MG63 (cell line): ENCODE measurements at regions not wholly inside any gene's neighbourhood (a gene's known extent, or its start where the extent isn't known, plus 50 kb on each side); places are given as distances from the start of the nearest gene placed in this dataset.

ENCODE experiments used
- DNase-seq: peaks from one replicate; pipeline ENCODE4 v3.0.0-alpha.2; 2020
- H3K27me3 ChIP-seq: fragments of 250-450 bp; sonication (Bioruptor Pico); 2 replicates; pipeline ENCODE4 v1.5.1; 2020; ENCODE audit warnings: mild to moderate bottlenecking, moderate library complexity
- H3K36me3 ChIP-seq: fragments of 250-450 bp; sonication (Bioruptor Pico); 2 replicates; pipeline ENCODE4 v1.5.1; 2020; ENCODE audit warnings: mild to moderate bottlenecking, moderate library complexity
- H3K4me3 ChIP-seq: fragments of 250-450 bp; sonication (Bioruptor Pico); 2 replicates; pipeline ENCODE4 v1.5.1; 2020; ENCODE audit warnings: mild to moderate bottlenecking, moderate library complexity
- H3K9me3 ChIP-seq: fragments of 250-450 bp; sonication (Bioruptor Pico); 2 replicates; pipeline ENCODE4 v1.5.1; 2020; ENCODE audit warnings: mild to moderate bottlenecking, moderate library complexity

GRCh38 chr3:40803311-40803710, 278.6 kb downstream of the ZNF621 start:
- no peak for DNase-seq
- Histone ChIP-seq H3K9me3 (no peaks in the 10 kb centered on the region), H3K27me3 (no peaks in the 10 kb centered on the region), H3K36me3 (no peaks in the 10 kb centered on the region), H3K4me3 (no peak overlapping the region)

DNA sequence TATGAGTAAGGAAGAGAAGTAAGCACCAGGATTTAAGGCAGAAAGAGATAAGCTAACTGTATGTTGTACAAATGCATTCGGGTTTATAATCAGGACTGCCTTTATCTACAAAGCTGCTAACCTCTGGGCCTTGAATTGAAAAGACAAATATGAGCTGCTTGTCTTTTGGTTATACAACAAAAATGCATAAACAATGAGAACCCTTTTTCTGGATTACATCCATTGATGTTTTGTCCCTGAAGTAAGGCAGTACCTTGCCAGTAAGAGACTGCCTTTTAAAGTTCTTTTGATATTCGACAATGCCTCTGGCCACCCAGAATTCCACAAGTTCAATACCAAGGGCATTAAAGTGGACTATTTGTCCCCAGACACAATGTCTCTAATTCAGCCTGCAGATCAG, 280.7 kb downstream of the ZNF621 start:
- Histone ChIP-seq H3K27me3 (no peaks in the 10 kb centered on the region), H3K36me3 (no peaks in the 10 kb centered on the region), H3K4me3 (no peak overlapping the region), H3K9me3 (no peaks in the 10 kb centered on the region)
- no peak for DNase-seq

DNA sequence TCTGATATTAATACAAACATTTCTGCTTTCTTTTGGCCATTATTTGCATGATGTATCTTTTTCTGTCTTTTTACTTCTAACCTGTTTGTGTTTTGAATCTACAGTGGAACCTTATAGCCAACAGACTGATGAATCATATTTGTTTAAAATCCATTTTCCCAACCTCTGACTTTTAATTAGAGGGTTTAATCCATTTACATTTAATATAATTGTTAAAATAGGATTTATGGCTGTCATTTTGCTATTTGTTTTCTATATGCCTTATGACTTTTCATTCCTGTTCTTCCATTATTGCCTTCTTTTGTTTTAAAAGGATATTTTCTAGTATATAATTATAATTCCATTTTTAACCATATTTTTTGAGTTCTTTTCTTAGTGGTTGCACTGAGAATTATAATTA, 286.1 kb downstream of the ZNF621 start:
- H3K36me3 ChIP-seq: no peaks in the 10 kb centered on the region
- no peaks in the 10 kb centered on the region for H3K27me3 ChIP-seq
- no peak for DNase-seq
- H3K4me3 ChIP-seq: no peak overlapping the region
- 0 out of 2 replicates have a peak, but pooled peaks cover 3% of the 10 kb centered on the region for H3K9me3 ChIP-seq

DNA sequence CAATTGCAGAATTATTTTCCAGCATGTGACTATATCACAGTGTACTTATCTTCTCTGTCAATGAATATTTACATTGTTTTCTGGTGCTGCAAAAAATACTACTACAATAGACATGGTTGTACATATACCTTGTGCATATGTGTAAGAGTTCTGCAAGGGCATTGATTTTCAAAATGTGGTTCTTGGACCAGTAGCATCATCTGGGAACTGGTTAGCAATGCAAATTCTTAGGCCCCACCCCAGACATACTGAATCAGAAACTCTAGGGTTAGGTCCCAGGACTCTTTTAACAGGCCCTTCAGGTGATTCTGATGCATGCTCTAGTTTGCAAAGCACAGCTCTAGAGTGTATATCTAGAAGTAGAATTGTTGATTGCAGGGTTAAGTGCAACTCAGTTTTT, 292.3 kb downstream of the ZNF621 start:
- Histone ChIP-seq H3K36me3 (no peaks in the 10 kb centered on the region), H3K9me3 (no peaks in the 10 kb centered on the region), H3K27me3 (no peaks in the 10 kb centered on the region), H3K4me3 (no peak overlapping the region)
- DNase-seq: no peak

DNA sequence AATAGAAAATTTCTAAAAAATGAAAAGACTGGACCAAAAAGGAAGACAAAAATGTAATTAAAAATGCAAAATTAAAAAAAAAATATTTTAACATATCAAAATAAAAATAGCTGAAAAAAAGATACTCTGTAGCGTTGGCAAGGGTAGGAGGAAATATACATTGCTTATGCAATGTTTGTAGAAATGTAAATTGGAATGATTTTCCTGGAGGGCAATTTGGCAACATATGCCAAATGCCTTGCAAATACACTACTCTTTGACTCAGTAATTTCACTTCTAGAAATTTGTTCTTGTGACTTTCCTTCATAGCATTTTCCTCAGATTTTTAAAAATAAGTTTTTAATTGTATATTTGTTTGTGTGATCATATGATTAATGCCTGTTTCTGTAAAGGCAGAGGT, 296.6 kb downstream of the ZNF621 start:
- no peaks in the 10 kb centered on the region for H3K27me3 ChIP-seq
- no peak overlapping the region for H3K4me3 ChIP-seq
- DNase-seq: no peak

DNA sequence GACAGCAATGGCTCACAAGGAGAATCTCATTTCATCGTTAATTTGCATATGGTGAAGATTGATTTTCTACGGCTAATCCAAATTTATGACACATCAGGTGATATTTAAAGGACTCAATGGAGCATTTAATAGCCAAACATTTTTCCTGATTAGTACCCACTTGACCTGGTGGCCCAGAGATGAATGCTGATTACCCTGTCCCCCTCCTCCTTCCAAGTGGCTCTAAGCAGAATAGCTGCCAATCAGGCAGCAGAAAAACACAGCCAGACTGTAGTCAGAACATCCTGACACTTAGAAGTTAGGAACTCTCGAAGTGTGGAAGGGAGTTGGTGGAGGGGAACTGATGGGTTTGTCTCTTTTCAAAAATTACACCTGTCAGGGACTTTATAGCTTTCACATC, 302.5 kb downstream of the ZNF621 start:
- no peak for DNase-seq
- Histone ChIP-seq H3K36me3 (no peaks in the 10 kb centered on the region), H3K4me3 (no peak overlapping the region), H3K9me3 (no peaks in the 10 kb centered on the region), H3K27me3 (no peaks in the 10 kb centered on the region)

More for the DNA sequence above, 296.6 kb downstream of the ZNF621 start:
- Histone ChIP-seq H3K36me3 (no peaks in the 10 kb centered on the region), H3K9me3 (no peaks in the 10 kb centered on the region)

DNA sequence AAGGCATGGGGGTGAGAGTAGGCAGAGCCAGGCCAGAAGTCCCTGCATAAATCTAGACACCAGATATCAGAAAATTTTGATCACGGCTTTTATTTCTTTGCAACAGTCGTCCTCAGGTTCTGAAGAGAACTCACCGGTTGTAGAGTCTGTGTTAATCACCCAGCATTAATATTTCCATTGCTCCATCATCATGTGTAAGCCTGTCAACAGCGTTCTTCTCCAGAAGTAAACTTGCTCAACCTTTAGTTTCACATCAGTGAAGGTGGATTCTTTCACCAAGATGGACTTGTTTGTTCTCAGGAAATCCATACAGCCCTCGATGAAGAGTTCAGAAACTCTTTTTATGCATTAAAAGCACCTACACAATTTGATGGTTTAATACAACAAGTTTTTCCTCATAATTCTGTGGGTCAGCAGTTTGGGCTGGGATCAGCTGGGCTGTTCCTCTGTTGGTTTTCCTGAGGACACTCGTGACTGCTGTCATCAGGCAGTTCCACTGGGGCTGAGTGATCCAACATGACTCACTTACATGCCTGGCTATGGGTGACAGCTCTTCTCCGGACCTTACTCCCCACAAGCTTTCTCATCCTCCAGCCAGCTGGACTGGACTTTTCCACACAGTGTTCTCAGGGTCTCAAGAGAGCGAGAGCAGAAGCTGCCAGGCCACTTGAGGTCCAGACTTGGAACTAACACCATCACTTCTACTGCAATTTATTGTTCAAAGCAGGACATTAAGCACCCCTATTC, 303.4 kb downstream of the ZNF621 start:
- no peaks in the 10 kb centered on the region for H3K9me3 ChIP-seq
- DNase-seq: no peak
- H3K4me3 ChIP-seq: no peak overlapping the region
- no peaks in the 10 kb centered on the region for H3K36me3 ChIP-seq
- H3K27me3 ChIP-seq: no peaks in the 10 kb centered on the region

- H3K4me3 ChIP-seq: no peak overlapping the region
- H3K36me3 ChIP-seq: no peaks in the 10 kb centered on the region
- H3K9me3 ChIP-seq: no peaks in the 10 kb centered on the region
- H3K27me3 ChIP-seq: no peaks in the 10 kb centered on the region
- no peak for DNase-seq
Measured at GRCh38 chr3:40828741-40829415, 304.1 kb downstream of the ZNF621 start.

DNA sequence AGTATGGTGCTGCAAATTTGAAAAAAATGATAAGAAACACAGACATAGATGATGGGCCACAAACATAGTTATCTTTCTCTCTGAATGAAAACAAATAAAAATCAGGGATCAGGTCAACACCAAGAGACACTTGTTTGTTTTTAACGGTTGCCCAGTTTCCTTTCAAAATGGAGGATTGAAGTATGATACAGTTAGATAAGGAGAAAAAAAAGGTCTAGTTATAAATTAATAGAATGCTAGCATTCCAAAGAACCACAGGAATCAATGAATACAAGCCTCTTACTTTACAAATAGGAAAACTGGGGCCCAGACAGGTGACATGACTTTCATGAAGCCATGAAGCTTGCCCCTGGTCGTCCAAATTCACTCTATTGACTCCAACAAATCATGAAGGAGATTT, 305.1 kb downstream of the ZNF621 start:
- no peak for DNase-seq
- no peaks in the 10 kb centered on the region for H3K27me3 ChIP-seq
- no peaks in the 10 kb centered on the region for H3K36me3 ChIP-seq
- no peaks in the 10 kb centered on the region for H3K9me3 ChIP-seq
- H3K4me3 ChIP-seq: no peak overlapping the region

GRCh38 chr3:40837300-40837699, 312.5 kb downstream of the ZNF621 start:
- Histone ChIP-seq H3K9me3 (no peaks in the 10 kb centered on the region), H3K4me3 (no peak overlapping the region), H3K27me3 (no peaks in the 10 kb centered on the region), H3K36me3 (no peaks in the 10 kb centered on the region)
- DNase-seq: no peak

DNA sequence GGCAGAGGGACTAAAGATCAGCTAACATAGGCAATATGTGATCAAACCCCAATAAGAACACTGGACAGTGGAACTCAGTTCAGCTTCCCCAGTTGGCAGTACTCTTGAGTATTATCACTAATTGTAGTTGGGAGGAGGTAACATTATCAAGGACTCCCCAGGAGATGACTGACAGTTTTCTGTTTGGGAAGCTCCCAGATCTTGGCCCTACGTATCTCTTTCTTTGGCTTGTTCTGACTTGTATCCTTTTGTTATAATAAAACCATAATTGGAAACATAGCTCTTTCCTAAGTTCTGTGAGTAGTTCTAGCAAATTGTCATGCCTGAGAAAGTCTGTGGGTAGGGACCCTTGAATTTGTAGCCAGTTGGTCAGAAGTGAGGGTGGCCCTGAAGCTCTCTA, 316.4 kb downstream of the ZNF621 start:
- Histone ChIP-seq H3K36me3 (no peaks in the 10 kb centered on the region), H3K9me3 (no peaks in the 10 kb centered on the region), H3K4me3 (no peak overlapping the region), H3K27me3 (no peaks in the 10 kb centered on the region)
- no peak for DNase-seq

DNA sequence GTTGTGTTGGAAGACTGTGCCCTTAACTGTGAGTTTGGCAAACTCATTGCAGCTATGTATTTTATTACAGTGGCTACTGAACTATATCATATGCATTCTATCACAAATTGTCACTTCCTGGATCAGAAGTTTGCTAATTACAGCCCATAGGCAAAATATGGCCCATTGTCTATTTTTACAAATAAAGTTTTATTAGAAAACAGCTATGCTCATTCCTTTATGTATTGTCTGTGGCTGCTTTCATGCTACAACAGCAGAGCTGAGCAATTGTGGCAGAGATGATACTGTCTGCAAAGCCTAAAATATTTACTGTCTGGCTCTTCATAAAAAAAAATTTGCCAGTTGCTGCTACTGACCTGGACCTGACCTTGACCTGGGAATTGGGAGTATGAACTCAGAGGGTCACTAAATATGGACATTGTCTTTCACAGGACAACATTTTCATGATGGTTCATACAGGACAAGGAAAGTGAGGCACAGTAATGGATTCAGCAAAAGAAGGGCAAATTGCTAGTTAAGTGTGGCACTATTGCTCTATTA, 316.9 kb downstream of the ZNF621 start:
- Histone ChIP-seq H3K4me3 (no peak overlapping the region), H3K9me3 (no peaks in the 10 kb centered on the region), H3K27me3 (no peaks in the 10 kb centered on the region), H3K36me3 (no peaks in the 10 kb centered on the region)
- DNase-seq: no peak

DNA sequence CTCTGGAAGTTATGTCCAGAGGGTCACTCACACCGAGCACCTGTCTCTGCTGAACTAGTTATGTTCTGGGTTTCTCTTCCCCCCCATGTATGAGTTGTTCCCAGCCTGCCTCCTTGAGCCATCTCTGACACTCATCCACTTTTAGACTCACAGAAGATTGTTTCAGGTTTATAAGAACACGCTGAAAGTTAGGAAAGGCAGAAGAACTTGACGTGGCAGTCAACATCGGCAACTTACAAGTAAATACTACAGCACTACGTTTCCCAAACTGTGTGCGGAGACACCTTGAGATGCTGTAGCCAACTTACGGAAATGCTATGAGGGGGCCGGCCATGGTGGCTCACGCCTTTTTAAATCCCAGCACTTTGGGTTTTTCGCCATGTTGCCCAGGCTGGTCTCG, 318.0 kb downstream of the ZNF621 start:
- Histone ChIP-seq H3K4me3 (no peak overlapping the region), H3K36me3 (no peaks in the 10 kb centered on the region), H3K27me3 (no peaks in the 10 kb centered on the region), H3K9me3 (no peaks in the 10 kb centered on the region)
- no peak for DNase-seq

GRCh38 chr3:40843208-40843624, 318.5 kb downstream of the ZNF621 start:
- H3K9me3 ChIP-seq: no peaks in the 10 kb centered on the region
- DNase-seq: no peak

DNA sequence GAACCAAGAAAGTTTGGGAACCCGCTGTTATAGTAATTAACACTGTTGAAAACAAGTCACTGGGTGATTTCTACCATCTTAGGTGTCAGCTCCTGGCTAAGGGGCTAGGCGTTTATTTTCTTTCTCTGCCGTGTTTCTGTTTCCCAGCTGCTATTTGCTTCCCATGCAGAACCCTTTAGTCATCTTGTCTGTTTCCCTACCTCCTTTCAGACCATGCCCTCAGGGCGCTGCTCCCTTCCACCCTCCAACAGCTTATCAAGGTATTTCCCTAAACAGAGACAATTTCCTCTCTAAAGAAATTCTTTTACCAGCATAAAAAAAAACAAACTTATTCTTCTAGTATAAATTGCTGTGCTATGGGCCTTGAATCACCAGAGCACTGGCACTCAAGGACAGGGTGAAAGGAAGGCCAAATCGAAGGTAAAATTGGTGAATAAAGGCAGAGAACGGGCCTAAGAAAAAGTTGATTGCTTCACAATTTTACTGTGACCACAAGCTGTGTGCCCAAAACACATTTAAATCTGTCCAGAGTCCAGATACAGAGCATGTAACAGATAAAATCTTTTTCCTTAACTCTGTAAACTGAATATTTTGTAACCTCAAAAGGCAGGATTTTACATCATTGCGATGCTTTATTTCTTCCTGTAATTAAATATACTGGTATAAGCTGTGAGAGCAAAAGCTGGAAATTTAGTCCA, 319.2 kb downstream of the ZNF621 start:
- no peaks in the 10 kb centered on the region for H3K36me3 ChIP-seq
- no peak overlapping the region for H3K4me3 ChIP-seq
- DNase-seq: peak; percentile 34
- no peaks in the 10 kb centered on the region for H3K9me3 ChIP-seq
- H3K27me3 ChIP-seq: no peaks in the 10 kb centered on the region

More at GRCh38 chr3:40843208-40843624, 318.5 kb downstream of the ZNF621 start:
- H3K27me3 ChIP-seq: no peaks in the 10 kb centered on the region
- H3K36me3 ChIP-seq: no peaks in the 10 kb centered on the region
- no peak overlapping the region for H3K4me3 ChIP-seq

- H3K4me3 ChIP-seq: no peak overlapping the region
- no peaks in the 10 kb centered on the region for H3K36me3 ChIP-seq
- H3K9me3 ChIP-seq: no peaks in the 10 kb centered on the region
- no peaks in the 10 kb centered on the region for H3K27me3 ChIP-seq
- DNase-seq: no peak
Measured at GRCh38 chr3:40844896-40845295, 320.1 kb downstream of the ZNF621 start.

- DNase-seq: peak; percentile 83
- Histone ChIP-seq H3K4me3 (no peak overlapping the region), H3K36me3 (no peaks in the 10 kb centered on the region), H3K9me3 (no peaks in the 10 kb centered on the region), H3K27me3 (no peaks in the 10 kb centered on the region)
Measured at GRCh38 chr3:40845447-40845846, 320.7 kb downstream of the ZNF621 start.
